Thyroid gland (tissue), 4 donors: ENCODE measurements at regions not wholly inside any gene's neighbourhood (a gene's known extent, or its start where the extent isn't known, plus 50 kb on each side); places are given as distances from the start of the nearest gene placed in this dataset.

Experiments
- POLR2A ChIP-seq, 2 donors: fragments of 450-650 bp; IDR thresholded peaks; one replicate each; pipeline ENCODE4 v1.6.1; 2017; ENCODE audit warnings: antibody characterized with exemption in 2 of 2, mild to moderate bottlenecking in 2 of 2, moderate library complexity in 1 of 2
- TF ChIP-seq, protein P1 (sequence below), 6 experiments: fragments of 200-600 bp in 3 of 6; fragments of 450-650 bp in 3 of 6; sonication (generic) in 3 of 6; IDR thresholded peaks; one replicate each; pipeline ENCODE4 v1.5.1; 2016 to 2019; ENCODE audit warnings: antibody characterized with exemption in 6 of 6, mild to moderate bottlenecking in 2 of 6, inconsistent platforms in 1 of 6, moderate library complexity in 1 of 6

- TF ChIP-seq, protein P1, sequence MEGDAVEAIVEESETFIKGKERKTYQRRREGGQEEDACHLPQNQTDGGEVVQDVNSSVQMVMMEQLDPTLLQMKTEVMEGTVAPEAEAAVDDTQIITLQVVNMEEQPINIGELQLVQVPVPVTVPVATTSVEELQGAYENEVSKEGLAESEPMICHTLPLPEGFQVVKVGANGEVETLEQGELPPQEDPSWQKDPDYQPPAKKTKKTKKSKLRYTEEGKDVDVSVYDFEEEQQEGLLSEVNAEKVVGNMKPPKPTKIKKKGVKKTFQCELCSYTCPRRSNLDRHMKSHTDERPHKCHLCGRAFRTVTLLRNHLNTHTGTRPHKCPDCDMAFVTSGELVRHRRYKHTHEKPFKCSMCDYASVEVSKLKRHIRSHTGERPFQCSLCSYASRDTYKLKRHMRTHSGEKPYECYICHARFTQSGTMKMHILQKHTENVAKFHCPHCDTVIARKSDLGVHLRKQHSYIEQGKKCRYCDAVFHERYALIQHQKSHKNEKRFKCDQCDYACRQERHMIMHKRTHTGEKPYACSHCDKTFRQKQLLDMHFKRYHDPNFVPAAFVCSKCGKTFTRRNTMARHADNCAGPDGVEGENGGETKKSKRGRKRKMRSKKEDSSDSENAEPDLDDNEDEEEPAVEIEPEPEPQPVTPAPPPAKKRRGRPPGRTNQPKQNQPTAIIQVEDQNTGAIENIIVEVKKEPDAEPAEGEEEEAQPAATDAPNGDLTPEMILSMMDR (IDR thresholded peaks at IDR 0.05): no peak
- TF ChIP-seq POLR2A (IDR thresholded peaks at IDR 0.05): no peak
Observed at GRCh38 chr2:59969161-59969560, 584.3 kb downstream of the BCL11A start.
